ENCODE measurements at regions not wholly inside any gene's neighbourhood (a gene's known extent, or its start where the extent isn't known, plus 50 kb on each side); places are given as distances from the start of the nearest gene placed in this dataset.

DNA sequence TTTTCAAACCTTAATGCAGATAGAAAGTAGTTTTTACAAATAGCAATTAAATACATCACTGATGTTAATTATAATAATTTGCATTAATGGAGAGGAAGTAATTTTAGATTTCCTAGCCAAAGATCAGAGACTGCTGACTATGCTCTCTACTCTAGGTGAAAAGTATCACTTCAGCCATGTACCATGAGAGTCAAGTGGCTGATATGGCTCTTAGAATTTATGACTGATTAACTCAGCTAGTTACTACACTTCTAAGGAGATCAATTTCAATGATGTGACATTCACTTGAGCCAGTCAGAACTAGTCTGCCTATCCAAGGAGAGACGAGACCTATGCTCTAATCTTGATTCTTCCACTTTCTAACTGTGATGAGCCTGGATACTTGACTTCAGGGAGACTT is 405.7 kb upstream of the RORA start:
- intact Hi-C loops (cut with micrococcal nuclease) = no loop called here
- H3K9ac ChIP-seq (replicated peaks; ENCODE audit: extremely low read depth, insufficient read depth, low read length) = no peak overlapping the region
- peaks cover 0 to 2% of the 10 kb centered on the region in 2 experiments for H3K27me3 ChIP-seq (ENCODE audit: control insufficient read depth in 2 of 2, insufficient read depth in 2 of 2, low read length in 2 of 2)
- H3K9me3 ChIP-seq (replicated peaks; ENCODE audit: control insufficient read depth, insufficient read depth, low read length) = no peaks in the 10 kb centered on the region
- H3K9me1 ChIP-seq (replicated peaks; ENCODE audit: control insufficient read depth, extremely low read depth, insufficient read depth, low read length) = no peaks in the 10 kb centered on the region
- no peaks in the 10 kb centered on the region for H3K4me1 ChIP-seq (ENCODE audit: control insufficient read depth, extremely low read depth, insufficient read depth, low read length)
- no peaks in the 10 kb centered on the region for H3K36me3 ChIP-seq (ENCODE audit: control insufficient read depth in 2 of 2, extremely low read depth in 1 of 2, insufficient read depth in 2 of 2, low read length in 2 of 2)
- no peaks in the 10 kb centered on the region for H4K20me1 ChIP-seq (replicated peaks; ENCODE audit: control insufficient read depth, extremely low read depth, insufficient read depth, low read length)
- no peak overlapping the region for H3K4me2 ChIP-seq (ENCODE audit: insufficient read depth, low read length)
- dilution Hi-C loops (cut with MboI; ENCODE audit: extremely low pct_ligation_motif_present, low sequenced_read_pairs) = no loop called here
- CTCF ChIA-PET = interaction anchor here (1.2 to 1.4 kb wide), 3 partner anchors 9 to 113 kb away, joined by 3 read pairs; no protein-coding TSS in a partner anchor
- POLR2A ChIA-PET = no interaction called here
- H3K4me3 ChIP-seq (replicated peaks in 1 of 3; ENCODE audit: insufficient read depth in 1 of 3, low read depth in 1 of 3, low read length in 3 of 3) = no peak overlapping the region
- FAIRE-seq (no peak), DNase-seq (ENCODE audit: low read depth, low spot score) (no peak)
- TF ChIP-seq POLR2AphosphoS5 (IDR thresholded peaks at IDR 0.05; ENCODE audit: insufficient read depth, low read depth, low read length) (no peak), POLR2A (IDR thresholded peaks at IDR 0.05; ENCODE audit: low read depth, low read length) (no peak), EZH2 (IDR thresholded peaks at IDR 0.05; ENCODE audit: borderline replicate concordance, low read depth, low read length, severe bottlenecking) (no peak), FOS (IDR thresholded peaks at IDR 0.05; ENCODE audit: borderline replicate concordance, insufficient read depth, low read length) (no peak), CTCF (IDR thresholded peaks at IDR 0.05; ENCODE audit: extremely low read depth in 1 of 2, insufficient read depth in 1 of 2, low read depth in 1 of 2, low read length in 2 of 2) (no peak)
- TF ChIP-seq, protein P1, sequence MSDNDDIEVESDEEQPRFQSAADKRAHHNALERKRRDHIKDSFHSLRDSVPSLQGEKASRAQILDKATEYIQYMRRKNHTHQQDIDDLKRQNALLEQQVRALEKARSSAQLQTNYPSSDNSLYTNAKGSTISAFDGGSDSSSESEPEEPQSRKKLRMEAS (IDR thresholded peaks at IDR 0.05; ENCODE audit: insufficient read depth, insufficient read length) = no peak
- BruUV-seq (replicated peaks) = no TSS peak
- no peak overlapping the region for H3K27ac ChIP-seq (ENCODE audit: insufficient read depth, low read depth, low read length)
- no peak overlapping the region for H2AFZ ChIP-seq (ENCODE audit: low read depth, low read length)
- H3K79me2 ChIP-seq (ENCODE audit: control insufficient read depth, insufficient read depth, low read length) = no peaks in the 10 kb centered on the region

DNA sequence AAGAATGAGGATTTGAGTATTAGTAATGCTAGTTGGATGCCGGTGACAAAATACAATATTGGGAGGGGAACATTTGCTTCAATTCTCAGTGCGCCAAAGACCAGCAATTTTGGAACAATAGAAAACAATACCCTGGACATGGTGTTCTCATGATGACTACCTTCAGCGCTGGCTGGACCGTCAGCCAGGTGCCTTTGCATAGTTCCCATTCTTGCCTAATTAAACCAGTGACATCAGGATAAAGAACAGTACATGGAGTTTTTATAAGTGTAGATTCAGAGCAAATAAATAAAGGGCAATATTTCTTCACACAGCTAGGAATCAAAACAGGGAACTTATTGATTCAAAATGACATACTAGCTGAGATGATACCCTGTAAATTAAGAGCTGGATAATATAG is 404.8 kb upstream of the RORA start:
- dilution Hi-C loops (cut with MboI; ENCODE audit: extremely low pct_ligation_motif_present, low sequenced_read_pairs) (no loop called here), intact Hi-C loops (cut with micrococcal nuclease) (no loop called here)
- DNase-seq (ENCODE audit: low read depth, low spot score) (no peak), FAIRE-seq (no peak)
- Histone ChIP-seq H3K4me1 (ENCODE audit: control insufficient read depth, extremely low read depth, insufficient read depth, low read length) (no peaks in the 10 kb centered on the region), H3K79me2 (ENCODE audit: control insufficient read depth, insufficient read depth, low read length) (no peaks in the 10 kb centered on the region), H4K20me1 (replicated peaks; ENCODE audit: control insufficient read depth, extremely low read depth, insufficient read depth, low read length) (no peaks in the 10 kb centered on the region), H3K4me3 (replicated peaks in 1 of 3; ENCODE audit: insufficient read depth in 1 of 3, low read depth in 1 of 3, low read length in 3 of 3) (no peak overlapping the region), H2AFZ (ENCODE audit: low read depth, low read length) (no peak overlapping the region), H3K27me3 (ENCODE audit: control insufficient read depth in 2 of 2, insufficient read depth in 2 of 2, low read length in 2 of 2) (peaks cover 0 to 2% of the 10 kb centered on the region in 2 experiments), H3K9me3 (replicated peaks; ENCODE audit: control insufficient read depth, insufficient read depth, low read length) (no peaks in the 10 kb centered on the region), H3K27ac (ENCODE audit: insufficient read depth, low read depth, low read length) (no peak overlapping the region), H3K36me3 (ENCODE audit: control insufficient read depth in 2 of 2, extremely low read depth in 1 of 2, insufficient read depth in 2 of 2, low read length in 2 of 2) (no peaks in the 10 kb centered on the region), H3K9ac (replicated peaks; ENCODE audit: extremely low read depth, insufficient read depth, low read length) (no peak overlapping the region), H3K4me2 (ENCODE audit: insufficient read depth, low read length) (no peak overlapping the region), H3K9me1 (replicated peaks; ENCODE audit: control insufficient read depth, extremely low read depth, insufficient read depth, low read length) (no peaks in the 10 kb centered on the region)
- ChIA-PET POLR2A (no interaction called here), CTCF (interaction anchor here (1.2 to 1.3 kb wide), 2 partner anchors 10 to 14 kb away, joined by 3 read pairs; no protein-coding TSS in a partner anchor)
- TF ChIP-seq MYC (IDR thresholded peaks at IDR 0.05; ENCODE audit: low read depth, low read length) = no peak
- TF ChIP-seq EZH2 (IDR thresholded peaks at IDR 0.05; ENCODE audit: borderline replicate concordance, low read depth, low read length, severe bottlenecking) = no peak
- TF ChIP-seq, protein P1 (IDR thresholded peaks at IDR 0.05; ENCODE audit: insufficient read depth, insufficient read length) = no peak
- TF ChIP-seq POLR2A (IDR thresholded peaks at IDR 0.05; ENCODE audit: low read depth, low read length) = no peak
- TF ChIP-seq POLR2AphosphoS5 (IDR thresholded peaks at IDR 0.05; ENCODE audit: insufficient read depth, low read depth, low read length) = no peak
- no peak for TF ChIP-seq CTCF (IDR thresholded peaks at IDR 0.05; ENCODE audit: extremely low read depth in 1 of 2, insufficient read depth in 1 of 2, low read depth in 1 of 2, low read length in 2 of 2)
- no peak for TF ChIP-seq FOS (IDR thresholded peaks at IDR 0.05; ENCODE audit: borderline replicate concordance, insufficient read depth, low read length)
- TF ChIP-seq GATA2 (IDR thresholded peaks at IDR 0.05; ENCODE audit: insufficient read depth, insufficient read length, low read depth, low read length) = no peak
- TF ChIP-seq JUN (IDR thresholded peaks at IDR 0.05; ENCODE audit: borderline replicate concordance, insufficient read depth, insufficient read length, low read depth) = no peak
- no TSS peak for BruUV-seq (replicated peaks)
